H1 (cell line): ENCODE measurements at regions not wholly inside any gene's neighbourhood (a gene's known extent, or its start where the extent isn't known, plus 50 kb on each side); places are given as distances from the start of the nearest gene placed in this dataset.

Experiments used
- CTCF ChIA-PET: fragments of 300-600 bp; sonication (Branson Sonifier 250); formaldehyde crosslinking; loops from one replicate; lab custom pipeline; 2021; ENCODE audit not compliant: partially characterized antibody; lab: Charles Lee
- POLR2A ChIA-PET: fragments of 300-600 bp; sonication (Branson Sonifier 250); formaldehyde crosslinking; loops from one replicate; lab custom pipeline; 2021; ENCODE audit warnings: inconsistent platforms; ENCODE audit not compliant: partially characterized antibody; lab: Charles Lee
- DNase-seq, 2 experiments: peaks; one replicate each; pipeline versions ENCODE4 v3.0.0 to v3.0.0-alpha.2; 2010 to 2022; ENCODE audit warnings: low spot score in 2 of 2, low read depth in 1 of 2, mixed read lengths in 1 of 2
- FAIRE-seq: peaks from 2 replicates; lab custom pipeline; 2011; peaks lifted over from hg19 to GRCh38; lab: Jason Lieb, UNC
- H2AFZ ChIP-seq: 2 replicates; pipeline ENCODE4 v1.8.1; 2012; ENCODE audit warnings: low read length, inconsistent platforms
- H2AK5ac ChIP-seq: 2 replicates; pipeline ENCODE4 v1.6.1; 2013; ENCODE audit warnings: low read depth, low read length
- H2BK120ac ChIP-seq: replicated peaks from 2 replicates; pipeline ENCODE3; 2013; ENCODE audit warnings: low read depth, low read length, inconsistent platforms
- H2BK12ac ChIP-seq: 2 replicates; pipeline ENCODE4 v1.6.1; 2013; ENCODE audit warnings: low read depth, low read length
- H2BK15ac ChIP-seq: 2 replicates; pipeline ENCODE4 v1.6.1; 2013; ENCODE audit warnings: low read length
- H2BK20ac ChIP-seq: 2 replicates; pipeline ENCODE4 v1.6.1; 2013; ENCODE audit warnings: low read length
- H2BK5ac ChIP-seq: 2 replicates; pipeline ENCODE4 v1.6.1; 2013; ENCODE audit warnings: low read depth, low read length
- H3K14ac ChIP-seq: 2 replicates; pipeline ENCODE4 v1.6.1; 2013; ENCODE audit warnings: inconsistent platforms; ENCODE audit not compliant: insufficient read length
- H3K18ac ChIP-seq: 2 replicates; pipeline ENCODE4 v1.6.1; 2013; ENCODE audit warnings: low read length; ENCODE audit errors: extremely low read depth
- H3K23ac ChIP-seq: 2 replicates; pipeline ENCODE4 v1.6.1; 2013; ENCODE audit warnings: inconsistent platforms; ENCODE audit not compliant: insufficient read length
- H3K23me2 ChIP-seq: 2 replicates; pipeline ENCODE4 v1.6.1; 2013; ENCODE audit warnings: low read depth, low read length
- H3K27ac ChIP-seq: 2 replicates; pipeline ENCODE4 v1.6.1; 2011; ENCODE audit warnings: low read depth, low read length, inconsistent platforms
- H3K27me3 ChIP-seq, 4 experiments: replicated peaks in 1 of 4; 1 replicate in 1 of 4; 2 replicates in 3 of 4; pipeline versions ENCODE4 v1.6.1 to v1.8.1; 2011 to 2013; ENCODE audit warnings: low read length in 3 of 4, mild to moderate bottlenecking in 3 of 4, inconsistent platforms in 2 of 4, mixed read lengths in 2 of 4, moderate library complexity in 1 of 4; ENCODE audit not compliant: control insufficient read depth in 3 of 4, insufficient read depth in 3 of 4; ENCODE audit errors: extremely low read depth in 1 of 4
- H3K36me3 ChIP-seq, 4 experiments: 2 replicates each; pipeline versions ENCODE4 v1.6.1 to v1.8.1; 2011 to 2013; ENCODE audit warnings: mild to moderate bottlenecking in 4 of 4, low read length in 3 of 4, moderate library complexity in 2 of 4, control low read depth in 1 of 4, inconsistent platforms in 1 of 4; ENCODE audit not compliant: insufficient read depth in 4 of 4, control insufficient read depth in 2 of 4
- H3K4ac ChIP-seq: replicated peaks from 2 replicates; pipeline ENCODE3; 2013; ENCODE audit warnings: low read length, low read depth, mixed read lengths, inconsistent platforms; ENCODE audit not compliant: insufficient read length
- H3K4me1 ChIP-seq, 4 experiments: replicated peaks in 1 of 4; 1 replicate in 1 of 4; 2 replicates in 3 of 4; pipeline versions ENCODE4 v1.6.1 to v1.8.1; 2011 to 2013; ENCODE audit warnings: low read length in 3 of 4, inconsistent platforms in 2 of 4, mixed read lengths in 1 of 4; ENCODE audit not compliant: insufficient read depth in 4 of 4, control insufficient read depth in 3 of 4
- H3K4me2 ChIP-seq, 2 experiments: 2 replicates each; pipeline versions ENCODE4 v1.6.1 to v1.8.1; 2011 to 2013; ENCODE audit warnings: low read depth in 2 of 2, low read length in 2 of 2, control low read depth in 1 of 2, inconsistent platforms in 1 of 2, mild to moderate bottlenecking in 1 of 2; ENCODE audit not compliant: insufficient read depth in 1 of 2
- H3K4me3 ChIP-seq, 4 experiments: fragments of 200-600, 300-600 bp in 1 of 4; sonication (generic), shearing (Covaris generic), sonication (Bioruptor Twin) in 1 of 4; 2 replicates each; pipeline versions ENCODE4 v1.5.1 to v1.8.1; 2011 to 2016; ENCODE audit warnings: low read length in 4 of 4, low read depth in 3 of 4, control low read depth in 2 of 4, inconsistent platforms in 2 of 4, mild to moderate bottlenecking in 2 of 4, mixed read lengths in 1 of 4, moderate library complexity in 1 of 4; ENCODE audit not compliant: insufficient read depth in 2 of 4; ENCODE audit errors: extremely low read depth in 1 of 4
- H3K56ac ChIP-seq: replicated peaks from 2 replicates; pipeline ENCODE3; 2013; ENCODE audit warnings: low read depth, mild to moderate bottlenecking, mixed read lengths, low read length, inconsistent platforms; ENCODE audit not compliant: insufficient read length
- H3K79me1 ChIP-seq: 2 replicates; pipeline ENCODE4 v1.6.1; 2013; ENCODE audit warnings: low read depth, low read length, control low read depth
- H3K79me2 ChIP-seq, 2 experiments: 2 replicates each; pipeline versions ENCODE4 v1.6.1 to v1.8.1; 2012 to 2013; ENCODE audit warnings: low read length in 2 of 2, mild to moderate bottlenecking in 2 of 2, inconsistent platforms in 1 of 2; ENCODE audit not compliant: insufficient read depth in 2 of 2, control insufficient read depth in 1 of 2
- H3K9ac ChIP-seq, 4 experiments: replicated peaks in 1 of 4; 1 replicate in 1 of 4; 2 replicates in 3 of 4; pipeline versions ENCODE4 v1.6.1 to v1.8.1; 2011 to 2013; ENCODE audit warnings: low read depth in 3 of 4, low read length in 3 of 4, control low read depth in 2 of 4, mild to moderate bottlenecking in 2 of 4, moderate library complexity in 2 of 4, inconsistent platforms in 1 of 4; ENCODE audit errors: extremely low read depth in 1 of 4
- H3K9me3 ChIP-seq, 2 experiments: 2 replicates each; pipeline versions ENCODE4 v1.6.1 to v1.8.1; 2012 to 2013; ENCODE audit warnings: mild to moderate bottlenecking in 2 of 2, moderate library complexity in 2 of 2, control low read depth in 1 of 2, inconsistent platforms in 1 of 2, low read depth in 1 of 2, low read length in 1 of 2, mixed read lengths in 1 of 2; ENCODE audit not compliant: insufficient read depth in 2 of 2
- H4K20me1 ChIP-seq, 2 experiments: replicated peaks in 1 of 2; 2 replicates each; pipeline versions ENCODE3 to v1.8.1; 2011 to 2013; ENCODE audit warnings: inconsistent platforms in 2 of 2, low read length in 2 of 2, mild to moderate bottlenecking in 1 of 2; ENCODE audit not compliant: insufficient read depth in 2 of 2, control insufficient read depth in 1 of 2
- H4K5ac ChIP-seq: 2 replicates; pipeline ENCODE4 v1.6.1; 2013; ENCODE audit warnings: low read length, low read depth, mixed read lengths, inconsistent platforms; ENCODE audit not compliant: insufficient read length
- H4K8ac ChIP-seq: 2 replicates; pipeline ENCODE4 v1.8.0; 2013; ENCODE audit warnings: mild to moderate bottlenecking, moderate library complexity, low read length, inconsistent platforms; ENCODE audit not compliant: insufficient read depth; ENCODE audit errors: extremely low read depth
- H4K91ac ChIP-seq: replicated peaks from 2 replicates; pipeline ENCODE3; 2013; ENCODE audit warnings: low read length, mixed read lengths, inconsistent platforms; ENCODE audit not compliant: insufficient read length
- POLR2AphosphoS5 ChIP-seq: IDR thresholded peaks from 2 replicates; pipeline ENCODE4 v1.6.1; 2011; ENCODE audit warnings: low read depth, low read length
- RFX5 ChIP-seq: IDR thresholded peaks from 2 replicates; pipeline ENCODE4 v1.6.1; 2011; ENCODE audit warnings: low read depth, low read length, improper control_type of control experiment, borderline replicate concordance
- RXRA ChIP-seq: IDR thresholded peaks from 2 replicates; pipeline ENCODE4 v1.6.1; 2011; ENCODE audit warnings: low read depth, mild to moderate bottlenecking, low read length, moderate library complexity; ENCODE audit not compliant: insufficient read depth
- WGBS, 2 experiments: shearing (Covaris generic) in 1 of 2; methylation state at CpG; one replicate each; pipeline versions ENCODE4 v1.1.6 to v1.1.7; 2013 to 2015; ENCODE audit warnings: low lambda C conversion rate in 2 of 2, mixed read lengths in 2 of 2, inconsistent platforms in 1 of 2, low coverage in 1 of 2, missing lambda C conversion rate in 1 of 2; ENCODE audit not compliant: insufficient replicate concordance in 2 of 2, insufficient coverage in 1 of 2, insufficient read length in 1 of 2; ENCODE audit errors: extremely low coverage in 1 of 2, missing lambda C conversion rate in 1 of 2; 5-methylcytosine and 5-hydroxymethylcytosine counted together
- TF ChIP-seq, protein P1 (sequence below): IDR thresholded peaks from 2 replicates; pipeline ENCODE4 v1.6.1; 2012; ENCODE audit warnings: inconsistent platforms

DNA sequence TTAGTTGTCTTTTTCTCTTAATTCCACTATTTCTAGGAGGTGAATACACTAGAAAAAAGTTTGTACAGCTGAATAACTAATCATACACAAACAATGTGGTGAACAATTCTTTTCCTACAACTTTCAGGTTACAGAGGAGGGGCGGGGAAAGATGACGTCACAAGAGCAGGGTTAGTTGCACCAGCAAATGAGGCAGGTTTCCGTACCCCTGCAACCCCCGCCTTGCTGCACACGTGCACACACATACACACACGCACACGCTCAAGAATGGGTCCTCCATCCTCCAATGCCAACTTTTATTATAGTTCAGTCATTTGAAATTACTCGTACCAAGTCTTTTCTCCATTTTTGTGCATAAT lies 122.8 kb downstream of the ARL4C start:
- Histone ChIP-seq H3K4me1 (peaks cover 0 to 4% (median 2%) of the 10 kb centered on the region in 4 experiments; a peak in 2 of 7 replicates), H3K23ac (no peak overlapping the region), H3K23me2 (no peaks in the 10 kb centered on the region), H2BK15ac (no peak overlapping the region), H3K79me1 (no peaks in the 10 kb centered on the region), H3K27me3 (no peaks in the 10 kb centered on the region; a peak in 2 of 7 replicates), H4K8ac (no peak overlapping the region), H3K9ac (no peak overlapping the region), H3K9me3 (no peaks in the 10 kb centered on the region), H3K36me3 (no peaks in the 10 kb centered on the region), H2BK12ac (no peak overlapping the region), H3K18ac (no peak overlapping the region), H2BK5ac (no peak overlapping the region), H3K4me3 (no peak overlapping the region), H3K56ac (no peak overlapping the region), H3K4ac (no peak overlapping the region), H3K27ac (no peak overlapping the region), H3K79me2 (no peaks in the 10 kb centered on the region), H4K91ac (no peak overlapping the region), H2AK5ac (no peak overlapping the region), H2AFZ (no peak overlapping the region), H2BK120ac (no peak overlapping the region), H4K5ac (no peak overlapping the region), H4K20me1 (no peaks in the 10 kb centered on the region), H2BK20ac (no peak overlapping the region), H3K14ac (no peak overlapping the region), H3K4me2 (no peak overlapping the region)
- DNase-seq = no peak
- whole genome bisulfite sequencing, 2 experiments = 92% methylated on average over 8 of the region's 8 CpGs; no CpG with 5 or more reads in 1 of the 2 experiments
- FAIRE-seq = no peak
- ChIA-PET POLR2A (no interaction called here), CTCF (interaction anchor here (0.8 to 1.2 kb wide), 3 partner anchors 10 to 69 kb away, joined by 3 read pairs; no protein-coding TSS in a partner anchor)
- no peak for TF ChIP-seq RXRA
- TF ChIP-seq, protein P1, sequence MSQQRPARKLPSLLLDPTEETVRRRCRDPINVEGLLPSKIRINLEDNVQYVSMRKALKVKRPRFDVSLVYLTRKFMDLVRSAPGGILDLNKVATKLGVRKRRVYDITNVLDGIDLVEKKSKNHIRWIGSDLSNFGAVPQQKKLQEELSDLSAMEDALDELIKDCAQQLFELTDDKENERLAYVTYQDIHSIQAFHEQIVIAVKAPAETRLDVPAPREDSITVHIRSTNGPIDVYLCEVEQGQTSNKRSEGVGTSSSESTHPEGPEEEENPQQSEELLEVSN = no peak
- no peak for TF ChIP-seq RFX5
- no peak for TF ChIP-seq POLR2AphosphoS5
